ENCODE measurements at regions not wholly inside any gene's neighbourhood (a gene's known extent, or its start where the extent isn't known, plus 50 kb on each side); places are given as distances from the start of the nearest gene placed in this dataset.
"Not testable (repeated sequence)": the region's sequence is repeated elsewhere in the genome, so short reads cannot be mapped to it uniquely, and the experiment has no call there.

- DNase-seq: no peak
These were observed 367.4 kb downstream of the RPS6KC1 start for GRCh38 chr1:213418268-213419071.

- no peak for DNase-seq
These were observed 368.5 kb downstream of the RPS6KC1 start for GRCh38 chr1:213419401-213420030.

GRCh38 chr1:213421178-213421577 lies 370.1 kb downstream of the RPS6KC1 start:
- DNase-seq: not testable (repeated sequence)

- peak; percentile 75 for DNase-seq
These were observed 372.0 kb downstream of the RPS6KC1 start for GRCh38 chr1:213423041-213423440.

- peak; percentile 79 for DNase-seq
These were observed 372.6 kb downstream of the RPS6KC1 start for GRCh38 chr1:213423605-213424004.

- DNase-seq: peak; percentile 81
These were observed 374.5 kb downstream of the RPS6KC1 start for GRCh38 chr1:213425376-213426030.

- no peak for DNase-seq
These were observed 378.6 kb downstream of the RPS6KC1 start for GRCh38 chr1:213429642-213430041.

GRCh38 chr1:213435715-213436114 lies 384.7 kb downstream of the RPS6KC1 start:
- no peak for DNase-seq

- DNase-seq: no peak
These were observed 387.3 kb downstream of the RPS6KC1 start for GRCh38 chr1:213438339-213438738.

- DNase-seq: no peak
These were observed 388.7 kb downstream of the RPS6KC1 start for GRCh38 chr1:213439703-213440102.

GRCh38 chr1:213440766-213441165 lies 389.7 kb downstream of the RPS6KC1 start:
- DNase-seq: no peak

GRCh38 chr1:213443415-213443814 lies 392.4 kb downstream of the RPS6KC1 start:
- DNase-seq: no peak

- DNase-seq: no peak
These were observed 393.2 kb downstream of the RPS6KC1 start for GRCh38 chr1:213444224-213444623.

- no peak for DNase-seq
These were observed 395.5 kb downstream of the RPS6KC1 start for GRCh38 chr1:213446496-213446895.

- DNase-seq: no peak
These were observed 397.3 kb downstream of the RPS6KC1 start for GRCh38 chr1:213448360-213448759.

GRCh38 chr1:213448776-213449175 lies 397.7 kb downstream of the RPS6KC1 start:
- no peak for DNase-seq

GRCh38 chr1:213452501-213452900 lies 401.5 kb downstream of the RPS6KC1 start:
- no peak for DNase-seq

- no peak for DNase-seq
These were observed 406.1 kb downstream of the RPS6KC1 start for GRCh38 chr1:213457186-213457585.

- no peak for DNase-seq
These were observed 406.7 kb downstream of the RPS6KC1 start for GRCh38 chr1:213457733-213458132.

- DNase-seq: not testable (repeated sequence)
These were observed 411.3 kb downstream of the RPS6KC1 start for GRCh38 chr1:213462374-213462773.

GRCh38 chr1:213464786-213465460 lies 413.9 kb downstream of the RPS6KC1 start:
- no peak for DNase-seq

GRCh38 chr1:213466541-213466940 lies 415.5 kb downstream of the RPS6KC1 start:
- no peak for DNase-seq

GRCh38 chr1:213474054-213474453 lies 423.0 kb downstream of the RPS6KC1 start:
- DNase-seq: peak; percentile 64
